IPS-20b (cell line): ENCODE measurements at regions not wholly inside any gene's neighbourhood (a gene's known extent, or its start where the extent isn't known, plus 50 kb on each side); places are given as distances from the start of the nearest gene placed in this dataset.
"Not testable (repeated sequence)": the region's sequence is repeated elsewhere in the genome, so short reads cannot be mapped to it uniquely, and the experiment has no call there.

Experiments used
- H3K27ac ChIP-seq: one replicate; pipeline ENCODE4 v1.5.1; 2013; ENCODE audit warnings: low read length
- H3K27me3 ChIP-seq: 2 replicates; pipeline ENCODE4 v1.6.1; 2013; ENCODE audit warnings: mild to moderate bottlenecking, low read length, inconsistent platforms; ENCODE audit not compliant: insufficient read depth
- H3K36me3 ChIP-seq: 2 replicates; pipeline ENCODE4 v1.6.1; 2013; ENCODE audit warnings: low read depth, mild to moderate bottlenecking, inconsistent platforms, low read length, moderate library complexity; ENCODE audit not compliant: insufficient read depth
- H3K4me1 ChIP-seq: 2 replicates; pipeline ENCODE4 v1.6.1; 2013; ENCODE audit warnings: mild to moderate bottlenecking, control low read depth, inconsistent platforms, low read length, moderate library complexity; ENCODE audit not compliant: insufficient read depth
- H3K4me3 ChIP-seq: 2 replicates; pipeline ENCODE4 v1.5.1; 2013; ENCODE audit warnings: mild to moderate bottlenecking, low read length, inconsistent platforms
- H3K9ac ChIP-seq: 2 replicates; pipeline ENCODE4 v1.6.1; 2013; ENCODE audit warnings: low read depth, mild to moderate bottlenecking, inconsistent platforms, low read length, moderate library complexity
- H3K9me3 ChIP-seq: 2 replicates; pipeline ENCODE4 v1.6.1; 2013; ENCODE audit warnings: mild to moderate bottlenecking, low read depth, low read length, inconsistent platforms; ENCODE audit not compliant: insufficient read depth

- no peak overlapping the region for H3K9ac ChIP-seq
- H3K36me3 ChIP-seq: no peaks in the 10 kb centered on the region
- no peaks in the 10 kb centered on the region for H3K27me3 ChIP-seq
- no peaks in the 10 kb centered on the region for H3K4me1 ChIP-seq
- H3K27ac ChIP-seq: no peak overlapping the region
- H3K9me3 ChIP-seq: peaks cover 48% of the 10 kb centered on the region
- H3K4me3 ChIP-seq: no peak overlapping the region
Measured at GRCh38 chr19:37303591-37304171, 67.2 kb upstream of the ZNF527 start.

- Histone ChIP-seq H3K9ac (no peak overlapping the region), H3K9me3 (peaks cover 55% of the 10 kb centered on the region), H3K4me3 (no peak overlapping the region)
Measured at GRCh38 chr19:37304190-37304883, 66.6 kb upstream of the ZNF527 start.

GRCh38 chr19:37304884-37305255 lies 66.0 kb upstream of the ZNF527 start:
- Histone ChIP-seq H3K27ac (no peak overlapping the region), H3K4me3 (no peak overlapping the region), H3K36me3 (no peaks in the 10 kb centered on the region), H3K27me3 (no peaks in the 10 kb centered on the region), H3K9me3 (peaks cover 56% of the 10 kb centered on the region), H3K4me1 (no peaks in the 10 kb centered on the region), H3K9ac (no peak overlapping the region)

More at GRCh38 chr19:37304190-37304883, 66.6 kb upstream of the ZNF527 start:
- Histone ChIP-seq H3K36me3 (no peaks in the 10 kb centered on the region), H3K4me1 (no peaks in the 10 kb centered on the region), H3K27me3 (no peaks in the 10 kb centered on the region), H3K27ac (no peak overlapping the region)

- Histone ChIP-seq H3K27ac (no peak overlapping the region), H3K9me3 (peaks cover 64% of the 10 kb centered on the region), H3K27me3 (no peaks in the 10 kb centered on the region), H3K36me3 (no peaks in the 10 kb centered on the region), H3K4me3 (no peak overlapping the region), H3K9ac (no peak overlapping the region), H3K4me1 (no peaks in the 10 kb centered on the region)
Measured at GRCh38 chr19:37306383-37306963, 64.4 kb upstream of the ZNF527 start.

- H3K27ac ChIP-seq: no peak overlapping the region
- no peak overlapping the region for H3K9ac ChIP-seq
- H3K4me3 ChIP-seq: no peak overlapping the region
- no peaks in the 10 kb centered on the region for H3K27me3 ChIP-seq
- peaks cover 69% of the 10 kb centered on the region for H3K9me3 ChIP-seq
- no peaks in the 10 kb centered on the region for H3K36me3 ChIP-seq
- no peaks in the 10 kb centered on the region for H3K4me1 ChIP-seq
Measured at GRCh38 chr19:37309834-37310575, 60.9 kb upstream of the ZNF527 start.

- H3K9ac ChIP-seq, H3K4me3 ChIP-seq, H3K27me3 ChIP-seq, H3K27ac ChIP-seq, H3K4me1 ChIP-seq, H3K36me3 ChIP-seq: not testable (repeated sequence)
- peaks cover 52% of the 10 kb centered on the region for H3K9me3 ChIP-seq
Measured at GRCh38 chr19:37312531-37313334, 58.2 kb upstream of the ZNF527 start.

- Histone ChIP-seq H3K36me3 (no peaks in the 10 kb centered on the region), H3K27ac (no peak overlapping the region), H3K9me3 (peaks cover 48% of the 10 kb centered on the region), H3K27me3 (no peaks in the 10 kb centered on the region), H3K9ac (no peak overlapping the region), H3K4me1 (no peaks in the 10 kb centered on the region), H3K4me3 (no peak overlapping the region)
Measured at GRCh38 chr19:37313335-37313627, 57.6 kb upstream of the ZNF527 start.

GRCh38 chr19:37317403-37318209 lies 53.3 kb upstream of the ZNF527 start:
- Histone ChIP-seq H3K9ac (peak overlapping the region; percentile 94), H3K4me1 (0 out of 2 replicates have a peak, but pooled peaks cover 3% of the 10 kb centered on the region), H3K4me3 (peak overlapping the region; percentile 93), H3K27me3 (no peaks in the 10 kb centered on the region), H3K9me3 (peaks cover 31% of the 10 kb centered on the region), H3K27ac (peak overlapping the region; percentile 80), H3K36me3 (no peaks in the 10 kb centered on the region; the same call in 1 of the 2 replicates)

- H3K36me3 ChIP-seq: peaks cover 25% of the 10 kb centered on the region
- H3K9ac ChIP-seq: not testable (repeated sequence)
Measured at GRCh38 chr19:37320988-37321387, 49.9 kb upstream of the ZNF527 start.

More at GRCh38 chr19:37320988-37321387, 49.9 kb upstream of the ZNF527 start:
- H3K27ac ChIP-seq, H3K27me3 ChIP-seq, H3K9me3 ChIP-seq, H3K4me1 ChIP-seq: not testable (repeated sequence)
- peak overlapping the region; percentile 26; the same call in 1 of the 2 replicates for H3K4me3 ChIP-seq
